ENCODE measurements at regions not wholly inside any gene's neighbourhood (a gene's known extent, or its start where the extent isn't known, plus 50 kb on each side); places are given as distances from the start of the nearest gene placed in this dataset.

GRCh38 chr12:114779186-114779585, 95.2 kb upstream of the TBX3 start:
- Histone ChIP-seq H3K79me2 (ENCODE audit: control insufficient read depth, insufficient read depth, low read length) (no peaks in the 10 kb centered on the region), H3K4me3 (no peak overlapping the region), H3K4me1 (replicated peaks in 1 of 2; ENCODE audit: control insufficient read depth in 2 of 2, insufficient read depth in 2 of 2, low read length in 2 of 2) (no peaks in the 10 kb centered on the region), H4K20me1 (replicated peaks; ENCODE audit: control insufficient read depth, insufficient read depth, low read length) (0 out of 2 replicates have a peak, but pooled peaks cover 1% of the 10 kb centered on the region), H3K9ac (ENCODE audit: insufficient read depth in 1 of 2, low read depth in 2 of 2, low read length in 2 of 2) (no peak overlapping the region), H3K27me3 (ENCODE audit: control insufficient read depth in 2 of 2, insufficient read depth in 2 of 2, low read length in 2 of 2) (peaks cover 0 to 2% of the 10 kb centered on the region in 2 experiments; a peak in 2 of 5 replicates), H2AFZ (ENCODE audit: low read depth, low read length) (no peak overlapping the region), H3K9me1 (ENCODE audit: control insufficient read depth, insufficient read depth, low read length) (no peaks in the 10 kb centered on the region), H3K27ac (ENCODE audit: extremely low read depth, low read depth, low read length) (no peak overlapping the region), H3K36me3 (ENCODE audit: control insufficient read depth, insufficient read depth, low read length) (no peaks in the 10 kb centered on the region), H3K4me2 (ENCODE audit: insufficient read depth, low read length) (no peak overlapping the region), H3K9me3 (replicated peaks; ENCODE audit: control insufficient read depth, insufficient read depth, low read depth, low read length) (no peaks in the 10 kb centered on the region)
- DNase-seq (ENCODE audit: extremely low read depth in 1 of 4, low spot score in 3 of 4) (no peak), ATAC-seq (no peak), FAIRE-seq (no peak)
- intact Hi-C loops (cut with micrococcal nuclease) (no loop called here), in situ Hi-C loops (cut with MboI) (no loop called here)
- WGBS (ENCODE audit: insufficient coverage, low coverage, missing lambda C conversion rate), result 7% methylated on average over 3 of the region's 3 CpGs
- CTCF ChIA-PET (ENCODE audit: low intra/inter-chr PET ratio), result no interaction called here
- no TSS peak for BruUV-seq (replicated peaks)
- POLR2A ChIA-PET, result no interaction called here
- TF ChIP-seq NFE2L1 (tag; IDR thresholded peaks at IDR 0.05; ENCODE audit: borderline replicate concordance, low read depth), result no peak
- TF ChIP-seq, protein P1, sequence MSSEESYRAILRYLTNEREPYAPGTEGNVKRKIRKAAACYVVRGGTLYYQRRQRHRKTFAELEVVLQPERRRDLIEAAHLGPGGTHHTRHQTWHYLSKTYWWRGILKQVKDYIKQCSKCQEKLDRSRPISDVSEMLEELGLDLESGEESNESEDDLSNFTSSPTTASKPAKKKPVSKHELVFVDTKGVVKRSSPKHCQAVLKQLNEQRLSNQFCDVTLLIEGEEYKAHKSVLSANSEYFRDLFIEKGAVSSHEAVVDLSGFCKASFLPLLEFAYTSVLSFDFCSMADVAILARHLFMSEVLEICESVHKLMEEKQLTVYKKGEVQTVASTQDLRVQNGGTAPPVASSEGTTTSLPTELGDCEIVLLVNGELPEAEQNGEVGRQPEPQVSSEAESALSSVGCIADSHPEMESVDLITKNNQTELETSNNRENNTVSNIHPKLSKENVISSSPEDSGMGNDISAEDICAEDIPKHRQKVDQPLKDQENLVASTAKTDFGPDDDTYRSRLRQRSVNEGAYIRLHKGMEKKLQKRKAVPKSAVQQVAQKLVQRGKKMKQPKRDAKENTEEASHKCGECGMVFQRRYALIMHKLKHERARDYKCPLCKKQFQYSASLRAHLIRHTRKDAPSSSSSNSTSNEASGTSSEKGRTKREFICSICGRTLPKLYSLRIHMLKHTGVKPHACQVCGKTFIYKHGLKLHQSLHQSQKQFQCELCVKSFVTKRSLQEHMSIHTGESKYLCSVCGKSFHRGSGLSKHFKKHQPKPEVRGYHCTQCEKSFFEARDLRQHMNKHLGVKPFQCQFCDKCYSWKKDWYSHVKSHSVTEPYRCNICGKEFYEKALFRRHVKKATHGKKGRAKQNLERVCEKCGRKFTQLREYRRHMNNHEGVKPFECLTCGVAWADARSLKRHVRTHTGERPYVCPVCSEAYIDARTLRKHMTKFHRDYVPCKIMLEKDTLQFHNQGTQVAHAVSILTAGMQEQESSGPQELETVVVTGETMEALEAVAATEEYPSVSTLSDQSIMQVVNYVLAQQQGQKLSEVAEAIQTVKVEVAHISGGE (CRISPR knock-in tag; IDR thresholded peaks at IDR 0.05), result no peak
- no peak for TF ChIP-seq POLR2AphosphoS5 (IDR thresholded peaks at IDR 0.05; ENCODE audit: control insufficient read depth, insufficient read depth, low read depth, low read length)
- TF ChIP-seq ZNF133 (CRISPR knock-in tag; IDR thresholded peaks at IDR 0.05), result no peak

All from K562 (cell line).